Mononuclear cell (primary cell): ENCODE measurements at regions not wholly inside any gene's neighbourhood (a gene's known extent, or its start where the extent isn't known, plus 50 kb on each side); places are given as distances from the start of the nearest gene placed in this dataset.

Source experiments
- H3K27me3 ChIP-seq: 2 replicates; pipeline ENCODE4 v1.6.0; 2011; ENCODE audit warnings: low read length, control low read depth; ENCODE audit not compliant: insufficient read depth
- H3K4me1 ChIP-seq: 2 replicates; pipeline ENCODE4 v1.5.1; 2011; ENCODE audit warnings: mild to moderate bottlenecking, low read length, control low read depth; ENCODE audit not compliant: insufficient read depth
- H3K4me3 ChIP-seq: 2 replicates; pipeline ENCODE4 v1.5.1; 2011; ENCODE audit warnings: mild to moderate bottlenecking, low read length, moderate library complexity
- H3K9me3 ChIP-seq: 2 replicates; pipeline ENCODE4 v1.5.1; 2011; ENCODE audit warnings: low read depth, mild to moderate bottlenecking, control low read depth, low read length

- Histone ChIP-seq H3K9me3 (no peaks in the 10 kb centered on the region), H3K4me1 (no peaks in the 10 kb centered on the region), H3K4me3 (no peak overlapping the region), H3K27me3 (no peaks in the 10 kb centered on the region)
Measured at GRCh38 chr9:80378669-80379293, 807.0 kb downstream of the TLE4 start.

- H3K4me1 ChIP-seq: no peaks in the 10 kb centered on the region
- no peak overlapping the region for H3K4me3 ChIP-seq
- H3K27me3 ChIP-seq: no peaks in the 10 kb centered on the region
- H3K9me3 ChIP-seq: no peaks in the 10 kb centered on the region
Measured at GRCh38 chr9:80376180-80376579, 804.4 kb downstream of the TLE4 start.

- no peaks in the 10 kb centered on the region for H3K4me1 ChIP-seq
- no peak overlapping the region for H3K4me3 ChIP-seq
- H3K9me3 ChIP-seq: no peaks in the 10 kb centered on the region
- H3K27me3 ChIP-seq: no peaks in the 10 kb centered on the region
Measured at GRCh38 chr9:80375477-80375876, 803.7 kb downstream of the TLE4 start.

GRCh38 chr9:80369641-80370040 is 797.9 kb downstream of the TLE4 start:
- Histone ChIP-seq H3K27me3 (no peaks in the 10 kb centered on the region), H3K4me3 (no peak overlapping the region), H3K4me1 (no peaks in the 10 kb centered on the region), H3K9me3 (no peaks in the 10 kb centered on the region)

GRCh38 chr9:80366626-80367025 is 794.9 kb downstream of the TLE4 start:
- Histone ChIP-seq H3K27me3 (no peaks in the 10 kb centered on the region), H3K4me1 (no peaks in the 10 kb centered on the region), H3K9me3 (no peaks in the 10 kb centered on the region), H3K4me3 (no peak overlapping the region)

- H3K4me1 ChIP-seq: no peaks in the 10 kb centered on the region
- H3K4me3 ChIP-seq: no peak overlapping the region
- no peaks in the 10 kb centered on the region for H3K9me3 ChIP-seq
Measured at GRCh38 chr9:80359941-80360881, 788.4 kb downstream of the TLE4 start.

DNA sequence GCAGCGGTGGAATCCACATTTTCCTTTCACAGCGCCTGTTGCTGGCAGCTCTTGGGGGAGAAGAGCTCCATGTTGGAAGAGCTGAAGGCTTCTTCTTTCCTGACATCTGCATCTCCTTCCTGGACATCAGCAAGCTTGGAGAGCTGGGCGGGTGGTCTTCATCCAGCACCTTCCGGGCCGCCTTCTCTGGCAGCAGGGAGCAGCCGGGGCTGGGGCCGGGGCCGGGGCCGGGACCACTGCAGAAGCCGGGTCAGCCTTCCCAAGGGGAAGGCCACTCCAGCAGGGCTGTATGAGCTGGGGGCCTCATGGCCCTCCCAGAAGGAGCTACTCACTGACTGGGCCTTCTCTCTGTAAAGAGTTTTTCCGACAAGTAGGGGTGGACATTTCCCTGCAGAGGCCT is 787.5 kb downstream of the TLE4 start:
- no peaks in the 10 kb centered on the region for H3K4me1 ChIP-seq
- no peak overlapping the region for H3K4me3 ChIP-seq
- H3K9me3 ChIP-seq: no peaks in the 10 kb centered on the region
- H3K27me3 ChIP-seq: no peaks in the 10 kb centered on the region

More at GRCh38 chr9:80359941-80360881, 788.4 kb downstream of the TLE4 start:
- H3K27me3 ChIP-seq: no peaks in the 10 kb centered on the region

GRCh38 chr9:80352967-80353366 is 781.2 kb downstream of the TLE4 start:
- Histone ChIP-seq H3K27me3 (no peaks in the 10 kb centered on the region), H3K9me3 (no peaks in the 10 kb centered on the region), H3K4me1 (no peaks in the 10 kb centered on the region), H3K4me3 (no peak overlapping the region)

- no peaks in the 10 kb centered on the region for H3K27me3 ChIP-seq
- H3K9me3 ChIP-seq: no peaks in the 10 kb centered on the region
- no peaks in the 10 kb centered on the region for H3K4me1 ChIP-seq
- H3K4me3 ChIP-seq: no peak overlapping the region
Measured at GRCh38 chr9:80351612-80352011, 779.8 kb downstream of the TLE4 start.

DNA sequence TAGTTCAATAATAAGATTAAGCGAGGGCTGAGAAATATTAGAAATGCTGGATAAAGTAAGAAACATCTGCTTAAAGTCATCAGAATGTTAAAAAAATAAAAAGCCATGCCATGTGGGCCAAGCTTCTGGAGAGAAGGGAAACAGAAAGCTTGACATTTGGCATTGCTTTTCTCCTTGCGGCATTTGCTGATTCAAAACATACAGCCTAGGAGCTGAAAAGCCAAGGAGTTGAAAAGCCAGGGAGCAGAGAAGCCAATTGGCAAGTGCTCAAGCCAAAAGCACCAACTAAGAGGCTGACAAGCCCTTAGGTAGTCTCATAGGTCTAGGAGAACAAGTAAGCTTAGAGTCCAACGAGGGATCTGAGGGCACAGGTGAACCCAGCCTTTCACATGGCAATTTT is 754.3 kb downstream of the TLE4 start:
- Histone ChIP-seq H3K9me3 (peaks cover 6% of the 10 kb centered on the region), H3K27me3 (no peaks in the 10 kb centered on the region), H3K4me1 (no peaks in the 10 kb centered on the region), H3K4me3 (no peak overlapping the region)

DNA sequence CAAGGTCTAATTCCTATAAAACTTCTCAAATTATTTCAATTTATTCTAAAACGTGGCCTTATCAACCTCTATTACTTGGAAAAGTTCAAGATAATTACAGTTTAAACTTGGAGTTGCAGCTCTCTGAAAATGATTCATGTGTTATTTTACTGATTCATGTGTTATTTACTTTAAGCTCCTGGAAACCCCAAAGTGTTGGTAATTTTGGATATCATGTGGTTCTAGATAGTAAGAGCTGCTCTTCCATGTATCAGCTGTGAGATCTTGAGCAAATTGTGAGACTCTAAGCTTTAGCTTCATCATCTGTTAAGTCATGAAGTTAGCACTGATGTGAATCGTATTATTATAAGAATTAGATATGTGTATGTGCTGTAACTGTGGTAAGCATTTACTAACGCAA is 749.2 kb downstream of the TLE4 start:
- Histone ChIP-seq H3K4me1 (no peaks in the 10 kb centered on the region), H3K27me3 (no peaks in the 10 kb centered on the region), H3K4me3 (no peak overlapping the region), H3K9me3 (no peaks in the 10 kb centered on the region)

DNA sequence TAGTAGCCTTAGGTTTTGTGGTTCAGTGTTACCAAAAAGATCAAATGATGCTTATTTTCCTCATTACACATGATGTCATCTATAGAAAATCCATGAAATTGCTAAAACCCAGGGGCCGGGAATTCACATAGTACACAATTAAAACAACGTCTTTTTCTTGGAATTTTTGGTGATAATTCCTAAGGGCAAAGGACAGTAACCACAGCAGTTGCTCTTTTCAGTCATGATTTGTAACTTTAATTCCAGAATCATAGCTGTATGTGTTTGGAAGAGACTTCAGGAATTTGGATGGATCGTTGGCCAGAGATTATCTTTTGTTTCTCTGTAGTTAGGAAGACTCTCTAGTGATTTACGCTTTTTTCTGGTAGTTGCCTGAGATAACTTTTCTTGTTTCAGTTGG is 748.7 kb downstream of the TLE4 start:
- Histone ChIP-seq H3K9me3 (no peaks in the 10 kb centered on the region), H3K4me3 (no peak overlapping the region), H3K4me1 (no peaks in the 10 kb centered on the region), H3K27me3 (no peaks in the 10 kb centered on the region)

GRCh38 chr9:80305136-80305535 is 733.4 kb downstream of the TLE4 start:
- Histone ChIP-seq H3K27me3 (no peaks in the 10 kb centered on the region), H3K4me1 (no peaks in the 10 kb centered on the region), H3K9me3 (no peaks in the 10 kb centered on the region), H3K4me3 (no peak overlapping the region)

GRCh38 chr9:80294955-80295354 is 723.2 kb downstream of the TLE4 start:
- Histone ChIP-seq H3K27me3 (no peaks in the 10 kb centered on the region), H3K9me3 (no peaks in the 10 kb centered on the region), H3K4me1 (no peaks in the 10 kb centered on the region), H3K4me3 (no peak overlapping the region)

GRCh38 chr9:80294318-80294717 is 722.6 kb downstream of the TLE4 start:
- Histone ChIP-seq H3K4me1 (no peaks in the 10 kb centered on the region), H3K27me3 (no peaks in the 10 kb centered on the region), H3K9me3 (no peaks in the 10 kb centered on the region), H3K4me3 (no peak overlapping the region)

GRCh38 chr9:80292231-80292630 is 720.5 kb downstream of the TLE4 start:
- H3K4me1 ChIP-seq: no peaks in the 10 kb centered on the region
- no peaks in the 10 kb centered on the region for H3K27me3 ChIP-seq
- no peaks in the 10 kb centered on the region for H3K9me3 ChIP-seq
- H3K4me3 ChIP-seq: no peak overlapping the region
